Adipocyte (in vitro differentiated cells): ENCODE measurements at regions not wholly inside any gene's neighbourhood (a gene's known extent, or its start where the extent isn't known, plus 50 kb on each side); places are given as distances from the start of the nearest gene placed in this dataset.
"Not testable (repeated sequence)": the region's sequence is repeated elsewhere in the genome, so short reads cannot be mapped to it uniquely, and the experiment has no call there.

Experiments used
- DNase-seq: peaks from one replicate; pipeline ENCODE4 v3.0.0-alpha.2; 2015; ENCODE audit warnings: low read depth
- H3K27me3 ChIP-seq: replicated peaks from 2 replicates; pipeline ENCODE4 v1.7.0; 2013; ENCODE audit warnings: mild to moderate bottlenecking, low read length, moderate library complexity; ENCODE audit not compliant: control insufficient read depth, insufficient read depth
- H3K36me3 ChIP-seq: 2 replicates; pipeline ENCODE4 v1.7.0; 2013; ENCODE audit warnings: low read length, mild to moderate bottlenecking, moderate library complexity; ENCODE audit not compliant: control insufficient read depth, insufficient read depth, severe bottlenecking
- H3K4me1 ChIP-seq: 2 replicates; pipeline ENCODE4 v1.7.0; 2013; ENCODE audit warnings: mild to moderate bottlenecking, low read length, moderate library complexity; ENCODE audit not compliant: control insufficient read depth, insufficient read depth
- H3K4me3 ChIP-seq: 2 replicates; pipeline ENCODE4 v1.7.0; 2013; ENCODE audit warnings: mild to moderate bottlenecking, low read length, moderate library complexity
- H3K9ac ChIP-seq: 2 replicates; pipeline ENCODE4 v1.7.0; 2013; ENCODE audit warnings: mild to moderate bottlenecking, low read length, moderate library complexity
- H3K9me3 ChIP-seq: 2 replicates; pipeline ENCODE4 v1.7.0; 2013; ENCODE audit warnings: mild to moderate bottlenecking, low read length, moderate library complexity; ENCODE audit not compliant: control insufficient read depth

GRCh38 chr7:41445432-41445831 is 257.5 kb downstream of the INHBA start:
- H3K36me3 ChIP-seq, result no peaks in the 10 kb centered on the region
- H3K4me1 ChIP-seq, result peaks cover 26% of the 10 kb centered on the region
- H3K4me3 ChIP-seq, result no peak overlapping the region
- no peaks in the 10 kb centered on the region for H3K27me3 ChIP-seq
- DNase-seq, result no peak
- no peak overlapping the region for H3K9ac ChIP-seq
- no peaks in the 10 kb centered on the region for H3K9me3 ChIP-seq

- H3K9ac ChIP-seq, result no peak overlapping the region
- no peaks in the 10 kb centered on the region for H3K36me3 ChIP-seq
- H3K27me3 ChIP-seq, result no peaks in the 10 kb centered on the region
- DNase-seq, result no peak
- no peak overlapping the region for H3K4me3 ChIP-seq
- peaks cover 29% of the 10 kb centered on the region for H3K4me1 ChIP-seq
- H3K9me3 ChIP-seq, result no peaks in the 10 kb centered on the region
These were observed 263.4 kb downstream of the INHBA start for GRCh38 chr7:41439515-41439879.

- Histone ChIP-seq H3K27me3 (no peaks in the 10 kb centered on the region), H3K4me3 (no peak overlapping the region), H3K4me1 (peaks cover 29% of the 10 kb centered on the region), H3K9ac (no peak overlapping the region), H3K9me3 (no peaks in the 10 kb centered on the region), H3K36me3 (no peaks in the 10 kb centered on the region)
- no peak for DNase-seq
These were observed 264.0 kb downstream of the INHBA start for GRCh38 chr7:41438705-41439514.

GRCh38 chr7:41437257-41438196 is 265.4 kb downstream of the INHBA start:
- no peaks in the 10 kb centered on the region for H3K9me3 ChIP-seq
- peaks cover 29% of the 10 kb centered on the region for H3K4me1 ChIP-seq
- no peak overlapping the region for H3K9ac ChIP-seq
- H3K27me3 ChIP-seq, result no peaks in the 10 kb centered on the region
- no peak overlapping the region for H3K4me3 ChIP-seq
- H3K36me3 ChIP-seq, result no peaks in the 10 kb centered on the region
- peak; percentile 20 for DNase-seq

GRCh38 chr7:41436139-41436538 is 266.8 kb downstream of the INHBA start:
- Histone ChIP-seq H3K27me3 (no peaks in the 10 kb centered on the region), H3K4me1 (peaks cover 29% of the 10 kb centered on the region), H3K36me3 (no peaks in the 10 kb centered on the region), H3K4me3 (no peak overlapping the region), H3K9me3 (no peaks in the 10 kb centered on the region), H3K9ac (no peak overlapping the region)
- no peak for DNase-seq

GRCh38 chr7:41435020-41435419 is 267.9 kb downstream of the INHBA start:
- not testable (repeated sequence) for H3K4me3 ChIP-seq, H3K9me3 ChIP-seq, H3K36me3 ChIP-seq, H3K9ac ChIP-seq, H3K27me3 ChIP-seq, DNase-seq
- H3K4me1 ChIP-seq, result peaks cover 29% of the 10 kb centered on the region

- Histone ChIP-seq H3K9ac (no peak overlapping the region), H3K36me3 (no peaks in the 10 kb centered on the region), H3K4me3 (no peak overlapping the region), H3K4me1 (peaks cover 6% of the 10 kb centered on the region), H3K9me3 (no peaks in the 10 kb centered on the region), H3K27me3 (no peaks in the 10 kb centered on the region)
- no peak for DNase-seq
These were observed 271.2 kb downstream of the INHBA start for GRCh38 chr7:41431671-41432070.

GRCh38 chr7:41428381-41428780 is 274.5 kb downstream of the INHBA start:
- H3K4me3 ChIP-seq, result no peak overlapping the region

GRCh38 chr7:41425926-41426325 is 277.0 kb downstream of the INHBA start:
- no peaks in the 10 kb centered on the region for H3K9me3 ChIP-seq
- peaks cover 26% of the 10 kb centered on the region for H3K4me1 ChIP-seq
- no peak overlapping the region for H3K4me3 ChIP-seq
- DNase-seq, result peak; percentile 67
- H3K36me3 ChIP-seq, result no peaks in the 10 kb centered on the region
- H3K27me3 ChIP-seq, result no peaks in the 10 kb centered on the region
- H3K9ac ChIP-seq, result no peak overlapping the region

More at GRCh38 chr7:41428381-41428780, 274.5 kb downstream of the INHBA start:
- DNase-seq, result no peak
- Histone ChIP-seq H3K36me3 (no peaks in the 10 kb centered on the region), H3K4me1 (peaks cover 24% of the 10 kb centered on the region), H3K9me3 (no peaks in the 10 kb centered on the region), H3K9ac (no peak overlapping the region), H3K27me3 (no peaks in the 10 kb centered on the region)

- H3K9me3 ChIP-seq, result no peaks in the 10 kb centered on the region
- no peak for DNase-seq
- H3K36me3 ChIP-seq, result no peaks in the 10 kb centered on the region
- no peak overlapping the region for H3K9ac ChIP-seq
- H3K4me1 ChIP-seq, result peaks cover 28% of the 10 kb centered on the region
- H3K4me3 ChIP-seq, result no peak overlapping the region
- no peaks in the 10 kb centered on the region for H3K27me3 ChIP-seq
These were observed 281.8 kb downstream of the INHBA start for GRCh38 chr7:41421056-41421455.

- H3K4me1 ChIP-seq, result peaks cover 28% of the 10 kb centered on the region
- peak; percentile 40 for DNase-seq
- no peaks in the 10 kb centered on the region for H3K9me3 ChIP-seq
- no peaks in the 10 kb centered on the region for H3K36me3 ChIP-seq
- H3K4me3 ChIP-seq, result no peak overlapping the region
- no peak overlapping the region for H3K9ac ChIP-seq
- no peaks in the 10 kb centered on the region for H3K27me3 ChIP-seq
These were observed 282.5 kb downstream of the INHBA start for GRCh38 chr7:41420421-41420820.
